ENCODE measurements at regions not wholly inside any gene's neighbourhood (a gene's known extent, or its start where the extent isn't known, plus 50 kb on each side); places are given as distances from the start of the nearest gene placed in this dataset.
"Not testable (repeated sequence)": the region's sequence is repeated elsewhere in the genome, so short reads cannot be mapped to it uniquely, and the experiment has no call there.

DNA sequence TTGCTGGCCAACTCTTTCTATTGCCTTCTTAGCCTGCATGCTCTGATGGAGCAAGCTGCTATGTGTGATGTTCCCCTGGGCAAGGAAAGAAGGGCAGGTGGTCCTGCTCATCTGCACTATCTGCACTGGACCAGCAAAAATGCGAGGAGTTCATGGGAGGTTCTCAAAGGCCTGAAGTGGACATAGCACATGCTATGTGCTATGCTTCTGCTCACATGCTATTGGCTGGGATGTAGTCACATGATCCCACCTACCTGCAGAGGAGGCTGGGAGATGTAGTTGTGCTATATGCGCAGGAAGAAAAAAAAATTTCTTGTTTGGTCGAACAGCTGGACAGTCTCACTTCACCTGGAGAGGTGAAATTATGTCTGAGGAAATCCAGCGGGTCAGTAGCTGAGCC lies 587.7 kb downstream of the MATN1 start:
- intact Hi-C loops (cut with micrococcal nuclease) = no loop called here

DNA sequence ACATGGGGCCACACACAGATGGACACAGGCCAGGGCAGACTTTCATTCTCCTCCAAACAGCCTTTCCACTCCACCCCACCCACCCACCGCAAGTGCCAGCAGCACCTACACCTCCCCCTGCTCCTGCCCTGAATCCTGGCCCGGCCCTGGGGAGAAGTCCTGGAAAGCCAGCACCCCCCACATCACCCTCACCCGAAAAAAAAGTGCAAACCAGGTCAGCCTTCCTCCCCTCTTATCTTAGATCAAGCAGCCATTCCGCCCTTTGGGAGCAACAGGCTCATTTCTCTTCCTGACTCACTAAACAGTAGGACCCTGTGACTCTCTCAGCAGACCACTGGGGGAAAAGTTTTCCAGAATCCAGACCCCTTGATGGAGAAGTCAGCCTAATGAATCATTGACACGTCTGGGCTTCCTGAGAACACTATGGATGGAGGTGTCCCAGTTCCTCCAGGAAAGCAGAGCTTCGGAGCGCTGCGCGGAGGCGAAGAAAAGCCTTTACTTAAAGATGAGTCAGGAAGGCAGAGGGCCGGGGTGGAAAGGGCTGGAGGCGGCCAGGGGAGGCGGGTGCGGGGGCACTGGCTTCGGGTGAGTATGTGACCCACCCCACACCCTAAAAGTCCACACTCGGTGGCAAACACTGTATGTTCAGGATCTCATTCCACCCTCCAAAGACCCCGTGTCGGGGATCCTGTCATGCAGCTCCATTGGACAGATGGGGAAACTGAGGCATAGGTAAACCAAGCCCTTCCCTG lies 588.7 kb downstream of the MATN1 start:
- intact Hi-C loops (cut with micrococcal nuclease) = no loop called here

DNA sequence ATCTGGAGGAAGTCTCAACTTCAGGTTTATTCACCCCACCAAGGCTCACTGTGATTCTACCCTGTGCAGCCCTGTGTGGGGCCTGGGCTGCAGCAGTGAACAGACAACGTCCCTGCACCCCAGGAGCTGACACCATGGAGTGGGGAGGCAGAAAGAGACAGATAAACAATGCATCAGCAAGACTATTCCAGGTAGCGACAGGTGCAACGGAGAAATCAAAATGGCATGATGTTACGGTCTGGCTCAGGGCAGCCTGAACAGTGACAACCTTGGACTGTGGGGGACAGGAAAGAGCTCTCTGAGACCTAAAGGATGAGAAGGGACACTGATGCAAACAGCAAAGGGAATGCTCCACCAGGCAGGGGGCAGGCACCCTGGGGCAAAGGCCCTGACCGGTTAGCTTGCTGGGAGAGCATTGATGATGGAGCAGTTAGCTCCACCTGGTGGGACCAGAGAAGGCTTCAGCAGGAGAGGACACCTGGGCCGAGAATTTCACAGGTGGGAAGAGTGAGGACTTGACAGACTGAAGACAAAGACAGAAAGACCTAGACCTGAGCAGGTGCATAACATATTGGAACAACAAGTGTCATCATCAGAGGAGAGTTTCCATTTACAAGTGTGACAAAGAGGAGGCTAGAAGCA lies 589.9 kb downstream of the MATN1 start:
- intact Hi-C loops (cut with micrococcal nuclease) = no loop called here

- intact Hi-C loops (cut with micrococcal nuclease) = no loop called here
Measured at GRCh38 chr1:30132602-30133286, 590.6 kb downstream of the MATN1 start.

GRCh38 chr1:30130566-30130965 lies 592.8 kb downstream of the MATN1 start:
- intact Hi-C loops (cut with micrococcal nuclease) = not testable (repeated sequence)

- intact Hi-C loops (cut with micrococcal nuclease) = no loop called here
Measured at GRCh38 chr1:30130099-30130498, 593.3 kb downstream of the MATN1 start.

DNA sequence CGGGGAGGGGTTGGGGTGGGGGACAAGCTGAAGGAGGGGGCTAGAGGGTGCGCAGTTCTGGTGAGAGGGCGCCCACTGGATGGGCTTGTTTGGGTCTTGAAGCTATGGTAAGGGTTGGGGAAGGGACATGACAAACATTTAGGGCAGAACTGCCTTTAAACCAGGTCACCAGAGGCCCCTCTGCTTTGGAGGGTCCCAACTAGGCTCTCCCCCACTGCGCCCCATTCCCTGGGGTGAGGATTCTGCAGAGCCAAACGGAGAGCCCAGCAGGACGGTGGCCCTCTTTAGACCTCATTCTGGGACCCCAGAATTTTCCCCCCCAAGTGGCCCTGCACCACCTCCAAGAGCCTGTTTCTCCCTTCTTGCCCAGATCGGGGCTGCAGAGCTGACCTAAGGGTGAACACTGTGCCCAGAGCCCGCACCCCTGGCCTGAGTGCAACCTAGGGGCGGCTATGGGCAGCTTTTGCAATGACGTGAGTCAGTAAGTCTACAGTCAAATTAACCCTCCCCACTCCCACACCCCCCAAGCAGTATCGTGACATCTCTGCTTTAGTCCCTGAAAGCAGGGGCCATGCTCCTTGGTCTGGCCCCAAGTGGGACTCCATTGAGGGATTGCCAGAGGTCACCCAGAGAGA lies 593.8 kb downstream of the MATN1 start:
- intact Hi-C loops (cut with micrococcal nuclease) = no loop called here

GRCh38 chr1:30129001-30129408 lies 594.4 kb downstream of the MATN1 start:
- intact Hi-C loops (cut with micrococcal nuclease) = no loop called here

GRCh38 chr1:30126848-30127247 lies 596.5 kb downstream of the MATN1 start:
- intact Hi-C loops (cut with micrococcal nuclease) = no loop called here

GRCh38 chr1:30125821-30126170 lies 597.6 kb downstream of the MATN1 start:
- intact Hi-C loops (cut with micrococcal nuclease) = no loop called here

DNA sequence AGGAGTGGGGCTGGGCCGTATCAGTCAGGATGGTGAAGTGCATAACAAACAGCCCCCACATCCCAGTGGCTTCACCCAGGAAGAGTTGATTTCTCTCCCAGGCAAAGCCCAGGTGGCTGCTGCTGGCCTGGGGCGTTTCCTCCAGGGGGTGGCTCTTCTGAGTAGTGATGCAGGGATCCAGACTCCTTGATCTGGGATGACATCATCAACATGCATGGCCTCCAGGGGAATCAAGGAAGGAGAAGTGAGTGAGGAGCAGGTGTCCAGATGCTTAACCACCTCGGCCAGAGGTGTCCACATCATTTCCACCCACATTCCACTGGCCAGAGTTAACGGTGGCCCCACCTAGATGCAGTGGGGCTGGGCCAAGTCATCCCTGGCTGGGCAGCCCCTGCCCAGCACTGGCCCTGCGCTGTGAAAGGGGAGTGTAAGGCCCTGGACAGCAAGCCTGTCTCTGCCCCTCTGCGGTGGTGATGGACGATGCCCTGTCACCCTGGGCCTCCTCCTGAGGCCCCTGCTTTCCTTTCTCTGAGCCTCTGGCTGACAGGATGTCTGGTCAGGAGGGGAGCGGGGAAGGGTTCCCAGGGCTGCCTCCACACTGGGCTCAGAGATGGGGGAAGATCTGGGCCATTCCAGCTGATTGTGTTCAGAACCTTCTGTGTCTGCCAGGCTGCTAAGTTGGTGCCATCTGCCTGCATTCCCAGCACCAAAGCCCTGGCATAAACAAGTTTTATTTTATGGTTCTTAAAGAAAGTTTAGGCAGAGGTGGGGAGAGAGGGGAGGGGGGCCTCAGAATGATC lies 598.2 kb downstream of the MATN1 start:
- intact Hi-C loops (cut with micrococcal nuclease) = no loop called here

DNA sequence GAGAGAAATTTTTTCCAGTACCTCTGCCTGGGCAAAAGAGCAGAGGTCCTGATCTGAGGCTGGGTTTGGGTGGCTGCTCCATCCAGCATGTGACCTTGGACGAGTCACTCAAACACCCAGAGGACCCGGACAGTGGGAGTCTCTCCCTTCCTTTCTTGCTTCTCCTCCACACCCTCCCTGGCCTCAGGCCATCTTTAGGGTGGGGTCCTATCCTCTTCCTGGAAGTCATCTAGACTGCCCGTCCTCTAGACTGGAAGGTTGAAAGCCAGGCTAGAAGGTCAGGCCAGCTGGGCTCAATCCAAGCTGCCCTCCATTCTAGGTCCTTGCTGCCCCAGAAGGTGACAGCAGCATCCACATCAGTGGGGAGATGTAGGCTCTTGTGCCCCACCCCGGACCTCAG lies 599.5 kb downstream of the MATN1 start:
- intact Hi-C loops (cut with micrococcal nuclease) = no loop called here

DNA sequence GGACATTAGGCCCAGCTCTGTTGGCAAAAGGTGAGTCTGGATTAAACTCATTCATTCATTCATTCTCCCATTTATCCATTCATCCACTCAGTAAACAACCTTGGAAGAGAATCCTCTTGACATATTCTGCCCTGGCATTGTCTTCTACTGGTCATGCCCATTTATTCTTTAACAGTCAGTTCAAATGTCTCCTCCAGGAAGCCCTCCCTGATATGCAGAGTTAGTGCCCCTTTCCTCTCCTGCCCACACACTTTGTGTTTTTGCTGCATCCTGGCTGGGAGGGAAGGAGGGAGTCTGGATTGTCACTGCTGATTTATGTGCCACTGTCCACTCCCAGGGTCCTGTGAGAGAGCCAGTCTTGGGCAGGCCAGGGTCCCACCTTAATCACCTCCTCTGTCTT lies 600.3 kb downstream of the MATN1 start:
- intact Hi-C loops (cut with micrococcal nuclease) = no loop called here

- intact Hi-C loops (cut with micrococcal nuclease) = no loop called here
Measured at GRCh38 chr1:30120245-30121000, 603.0 kb downstream of the MATN1 start.

- intact Hi-C loops (cut with micrococcal nuclease) = no loop called here
Measured at GRCh38 chr1:30117685-30118084, 605.7 kb downstream of the MATN1 start.

DNA sequence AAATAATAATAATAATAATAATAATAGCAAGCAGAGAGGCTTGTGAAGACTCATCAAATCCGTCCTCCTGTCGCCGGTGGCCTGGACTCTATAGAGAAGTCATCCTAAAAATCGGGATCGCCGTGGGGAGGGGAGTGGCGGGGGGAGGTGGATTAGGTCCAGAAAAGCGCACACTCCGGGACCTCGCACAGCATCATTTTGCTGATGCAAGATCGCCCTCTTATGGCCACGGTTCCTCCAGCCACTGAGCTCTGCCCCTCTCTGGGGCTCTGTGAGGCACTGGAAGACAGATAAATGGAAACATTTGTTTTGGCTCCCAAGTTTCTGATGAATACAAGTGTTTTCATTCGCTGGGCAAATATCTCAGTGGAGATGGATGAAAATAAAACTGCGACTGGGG lies 612.0 kb downstream of the MATN1 start:
- intact Hi-C loops (cut with micrococcal nuclease) = no loop called here

GRCh38 chr1:30110846-30111245 lies 612.5 kb downstream of the MATN1 start:
- intact Hi-C loops (cut with micrococcal nuclease) = no loop called here

GRCh38 chr1:30109853-30110252 lies 613.5 kb downstream of the MATN1 start:
- intact Hi-C loops (cut with micrococcal nuclease) = no loop called here

DNA sequence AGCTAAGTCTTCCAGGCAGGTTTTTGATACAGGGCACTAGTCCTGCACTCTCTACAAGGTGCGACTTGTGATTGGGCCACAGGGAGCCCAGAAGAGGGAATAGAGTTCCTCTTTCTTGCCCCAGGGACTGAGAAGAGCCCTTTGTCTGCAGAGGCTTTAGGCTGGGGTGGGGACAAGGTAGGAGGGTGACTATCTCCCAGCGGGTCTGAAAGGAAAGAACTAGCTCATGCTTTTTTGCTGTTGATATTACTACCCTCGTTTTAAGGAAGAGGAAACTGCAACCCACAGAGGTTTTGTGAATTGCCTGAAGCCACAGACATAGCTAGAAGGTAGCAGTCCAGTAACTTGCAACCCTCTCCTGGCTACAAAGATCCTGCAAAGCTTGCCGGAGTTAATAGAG lies 615.2 kb downstream of the MATN1 start:
- intact Hi-C loops (cut with micrococcal nuclease) = no loop called here

DNA sequence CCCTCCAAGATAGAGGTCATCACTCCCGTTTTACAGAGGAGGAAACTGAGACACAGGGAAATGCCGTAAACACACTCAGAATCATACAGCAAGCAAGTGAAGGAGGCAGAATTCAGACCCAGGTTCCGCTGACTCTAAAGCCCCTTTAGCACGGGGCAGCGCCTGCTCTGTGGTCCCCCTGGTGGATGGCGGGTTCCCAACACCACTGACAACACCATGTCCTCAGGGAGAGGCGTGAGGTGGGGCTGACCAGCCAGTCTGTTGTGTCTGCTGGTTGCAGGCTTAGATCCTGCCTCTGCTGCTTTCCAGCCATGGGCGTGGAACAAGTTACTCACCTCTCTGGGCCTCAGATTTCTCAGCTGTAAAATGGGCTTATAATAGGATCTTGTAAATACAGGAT lies 617.3 kb downstream of the MATN1 start:
- intact Hi-C loops (cut with micrococcal nuclease) = no loop called here

DNA sequence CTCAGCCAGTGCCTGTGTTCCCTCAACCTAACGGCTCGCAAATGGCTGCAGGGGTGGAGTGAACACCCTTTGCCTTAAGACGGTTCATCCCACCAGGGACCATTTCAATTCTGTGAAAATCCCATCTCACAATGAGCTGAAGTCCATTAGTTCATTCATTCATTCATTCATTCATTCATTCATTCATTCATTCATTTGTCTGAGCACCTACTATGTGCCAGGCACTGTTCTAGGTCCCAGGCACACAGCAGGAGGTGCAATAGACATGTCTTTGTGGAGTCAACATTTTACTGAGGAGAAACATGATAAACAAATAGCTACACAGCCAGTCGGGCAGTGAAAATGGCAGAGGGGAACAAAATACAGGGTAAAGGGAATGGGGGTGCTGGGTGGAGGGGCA lies 618.8 kb downstream of the MATN1 start:
- intact Hi-C loops (cut with micrococcal nuclease) = no loop called here

Data from T-helper 2 cell treated with Interferon-gamma antibody and Interleukin-4, amounts not matched to agents 100 ng/mL and 5 ng/mL, for 36 hours (primary cell).